WTC11 (cell line): ENCODE measurements at regions not wholly inside any gene's neighbourhood (a gene's known extent, or its start where the extent isn't known, plus 50 kb on each side); places are given as distances from the start of the nearest gene placed in this dataset.

Experiments used
- ATAC-seq: fragments of 200-7000 bp; cut with Tn5 transposase; 2 replicates; pipeline ENCODE4 v1.10.0; 2021; ENCODE audit warnings: mild to moderate bottlenecking, moderate library complexity
- CTCF ChIA-PET: fragments of 300-600 bp; sonication (Branson Sonifier 250); formaldehyde crosslinking; loops from one replicate; lab custom pipeline; 2021; ENCODE audit warnings: antibody characterized with exemption; lab: Charles Lee
- POLR2A ChIA-PET: fragments of 350-600 bp; sonication (Branson Sonifier 250); formaldehyde crosslinking; loops from one replicate; lab custom pipeline; 2021; ENCODE audit warnings: antibody characterized with exemption; lab: Charles Lee
- DNase-seq: peaks from one replicate; pipeline ENCODE4 v3.0.0; 2021; ENCODE audit warnings: low spot score
- H3K27ac Mint-ChIP-seq: 2 replicates; pipeline ENCODE4 v1.8.0; 2021; ENCODE audit warnings: mixed read lengths
- H3K27me3 Mint-ChIP-seq: 2 replicates; pipeline ENCODE4 v1.8.0; 2021; ENCODE audit warnings: low read depth, mild to moderate bottlenecking, moderate library complexity, mixed read lengths
- H3K36me3 Mint-ChIP-seq: 2 replicates; pipeline ENCODE4 v1.8.0; 2021; ENCODE audit warnings: mixed read lengths
- H3K4me1 Mint-ChIP-seq: 2 replicates; pipeline ENCODE4 v1.8.0; 2022; ENCODE audit warnings: mixed read lengths
- H3K4me3 Mint-ChIP-seq: 2 replicates; pipeline ENCODE4 v1.8.0; 2021; ENCODE audit warnings: mild to moderate bottlenecking, moderate library complexity, mixed read lengths
- H3K9me3 Mint-ChIP-seq: 2 replicates; pipeline ENCODE4 v1.8.0; 2021; ENCODE audit warnings: mixed read lengths
- CBFB ChIP-seq: sonication (generic); formaldehyde crosslinking; IDR thresholded peaks from 2 replicates; pipeline ENCODE4 v1.8.1; 2022; ENCODE audit warnings: mild to moderate bottlenecking, low read depth, missing genetic modification reagents
- FOXJ3 ChIP-seq: sonication (generic); formaldehyde crosslinking; IDR thresholded peaks from 2 replicates; pipeline ENCODE4 v1.9.0; 2021; ENCODE audit warnings: missing genetic modification reagents, mild to moderate bottlenecking, borderline replicate concordance
- FOXP1 ChIP-seq: sonication (generic); formaldehyde crosslinking; IDR thresholded peaks from 2 replicates; pipeline ENCODE4 v1.8.0; 2022; ENCODE audit warnings: missing genetic modification reagents, mild to moderate bottlenecking, moderate library complexity, borderline replicate concordance
- KAT7 ChIP-seq: sonication (generic); formaldehyde crosslinking; IDR thresholded peaks from 2 replicates; pipeline ENCODE4 v1.8.1; 2023; ENCODE audit warnings: missing genetic modification reagents, mild to moderate bottlenecking, borderline replicate concordance
- NFE2L1 ChIP-seq: sonication (generic); formaldehyde crosslinking; IDR thresholded peaks from 2 replicates; pipeline ENCODE4 v1.8.1; 2023; ENCODE audit warnings: missing genetic modification reagents
- RELA ChIP-seq: sonication (generic); formaldehyde crosslinking; IDR thresholded peaks from 2 replicates; pipeline ENCODE4 v1.8.1; 2022; ENCODE audit warnings: missing genetic modification reagents, mild to moderate bottlenecking, borderline replicate concordance
- ZBTB21 ChIP-seq: sonication (generic); formaldehyde crosslinking; IDR thresholded peaks from 2 replicates; pipeline ENCODE4 v1.8.1; 2023; ENCODE audit warnings: mild to moderate bottlenecking, missing genetic modification reagents, borderline replicate concordance
- ZNF263 ChIP-seq: sonication (generic); formaldehyde crosslinking; IDR thresholded peaks from 2 replicates; pipeline ENCODE4 v1.8.1; 2022; ENCODE audit warnings: low read depth, mild to moderate bottlenecking, moderate library complexity, missing genetic modification reagents
- TF ChIP-seq, protein P1 (sequence below): sonication (generic); formaldehyde crosslinking; IDR thresholded peaks from 2 replicates; pipeline ENCODE4 v1.8.0; 2023; ENCODE audit warnings: mild to moderate bottlenecking, missing genetic modification reagents
- TF ChIP-seq, protein P2 (sequence below): sonication (generic); formaldehyde crosslinking; IDR thresholded peaks from 2 replicates; pipeline ENCODE4 v1.8.1; 2023; ENCODE audit warnings: mild to moderate bottlenecking, missing genetic modification reagents, borderline replicate concordance
- TF ChIP-seq, protein P3 (sequence below): sonication (generic); formaldehyde crosslinking; IDR thresholded peaks from 2 replicates; pipeline ENCODE4 v1.8.0; 2022; ENCODE audit warnings: missing genetic modification reagents
- TF ChIP-seq, protein P4 (sequence below): sonication (generic); formaldehyde crosslinking; IDR thresholded peaks from 2 replicates; pipeline ENCODE4 v1.8.1; 2023; ENCODE audit warnings: mild to moderate bottlenecking, missing genetic modification reagents, moderate library complexity
- TF ChIP-seq, protein P5 (sequence below): sonication (generic); formaldehyde crosslinking; IDR thresholded peaks from 2 replicates; pipeline ENCODE4 v1.8.0; 2022; ENCODE audit warnings: mild to moderate bottlenecking, missing genetic modification reagents

DNA sequence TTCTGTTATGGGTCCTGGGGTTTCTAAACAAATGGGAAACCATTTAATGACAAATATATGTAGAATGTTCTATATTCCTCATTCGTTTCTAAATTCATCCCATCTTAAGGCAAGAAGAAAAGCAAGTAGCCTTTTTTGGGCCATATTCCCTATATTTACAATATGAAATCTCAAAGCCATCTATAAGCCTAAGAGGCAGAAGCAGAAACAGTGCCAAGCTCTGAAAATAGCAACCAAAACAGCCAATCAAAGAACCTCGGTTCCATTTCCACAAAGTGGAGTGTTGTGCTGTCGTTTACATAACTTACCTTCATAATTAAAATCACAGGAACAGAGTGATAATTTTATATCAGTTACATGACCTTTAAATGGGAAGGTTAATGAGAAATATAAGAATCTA lies 330.6 kb upstream of the GATB start:
- 0 out of 2 replicates have a peak, but pooled peaks cover 2% of the 10 kb centered on the region for H3K4me1 Mint-ChIP-seq
- H3K4me3 Mint-ChIP-seq, result no peak overlapping the region
- H3K9me3 Mint-ChIP-seq, result no peaks in the 10 kb centered on the region
- no peaks in the 10 kb centered on the region for H3K27me3 Mint-ChIP-seq
- CTCF ChIA-PET, result no interaction called here
- no peak for ATAC-seq
- POLR2A ChIA-PET, result no interaction called here
- TF ChIP-seq, protein P1, sequence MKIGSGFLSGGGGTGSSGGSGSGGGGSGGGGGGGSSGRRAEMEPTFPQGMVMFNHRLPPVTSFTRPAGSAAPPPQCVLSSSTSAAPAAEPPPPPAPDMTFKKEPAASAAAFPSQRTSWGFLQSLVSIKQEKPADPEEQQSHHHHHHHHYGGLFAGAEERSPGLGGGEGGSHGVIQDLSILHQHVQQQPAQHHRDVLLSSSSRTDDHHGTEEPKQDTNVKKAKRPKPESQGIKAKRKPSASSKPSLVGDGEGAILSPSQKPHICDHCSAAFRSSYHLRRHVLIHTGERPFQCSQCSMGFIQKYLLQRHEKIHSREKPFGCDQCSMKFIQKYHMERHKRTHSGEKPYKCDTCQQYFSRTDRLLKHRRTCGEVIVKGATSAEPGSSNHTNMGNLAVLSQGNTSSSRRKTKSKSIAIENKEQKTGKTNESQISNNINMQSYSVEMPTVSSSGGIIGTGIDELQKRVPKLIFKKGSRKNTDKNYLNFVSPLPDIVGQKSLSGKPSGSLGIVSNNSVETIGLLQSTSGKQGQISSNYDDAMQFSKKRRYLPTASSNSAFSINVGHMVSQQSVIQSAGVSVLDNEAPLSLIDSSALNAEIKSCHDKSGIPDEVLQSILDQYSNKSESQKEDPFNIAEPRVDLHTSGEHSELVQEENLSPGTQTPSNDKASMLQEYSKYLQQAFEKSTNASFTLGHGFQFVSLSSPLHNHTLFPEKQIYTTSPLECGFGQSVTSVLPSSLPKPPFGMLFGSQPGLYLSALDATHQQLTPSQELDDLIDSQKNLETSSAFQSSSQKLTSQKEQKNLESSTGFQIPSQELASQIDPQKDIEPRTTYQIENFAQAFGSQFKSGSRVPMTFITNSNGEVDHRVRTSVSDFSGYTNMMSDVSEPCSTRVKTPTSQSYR (CRISPR knock-in tag), result no peak
- TF ChIP-seq, protein P2, sequence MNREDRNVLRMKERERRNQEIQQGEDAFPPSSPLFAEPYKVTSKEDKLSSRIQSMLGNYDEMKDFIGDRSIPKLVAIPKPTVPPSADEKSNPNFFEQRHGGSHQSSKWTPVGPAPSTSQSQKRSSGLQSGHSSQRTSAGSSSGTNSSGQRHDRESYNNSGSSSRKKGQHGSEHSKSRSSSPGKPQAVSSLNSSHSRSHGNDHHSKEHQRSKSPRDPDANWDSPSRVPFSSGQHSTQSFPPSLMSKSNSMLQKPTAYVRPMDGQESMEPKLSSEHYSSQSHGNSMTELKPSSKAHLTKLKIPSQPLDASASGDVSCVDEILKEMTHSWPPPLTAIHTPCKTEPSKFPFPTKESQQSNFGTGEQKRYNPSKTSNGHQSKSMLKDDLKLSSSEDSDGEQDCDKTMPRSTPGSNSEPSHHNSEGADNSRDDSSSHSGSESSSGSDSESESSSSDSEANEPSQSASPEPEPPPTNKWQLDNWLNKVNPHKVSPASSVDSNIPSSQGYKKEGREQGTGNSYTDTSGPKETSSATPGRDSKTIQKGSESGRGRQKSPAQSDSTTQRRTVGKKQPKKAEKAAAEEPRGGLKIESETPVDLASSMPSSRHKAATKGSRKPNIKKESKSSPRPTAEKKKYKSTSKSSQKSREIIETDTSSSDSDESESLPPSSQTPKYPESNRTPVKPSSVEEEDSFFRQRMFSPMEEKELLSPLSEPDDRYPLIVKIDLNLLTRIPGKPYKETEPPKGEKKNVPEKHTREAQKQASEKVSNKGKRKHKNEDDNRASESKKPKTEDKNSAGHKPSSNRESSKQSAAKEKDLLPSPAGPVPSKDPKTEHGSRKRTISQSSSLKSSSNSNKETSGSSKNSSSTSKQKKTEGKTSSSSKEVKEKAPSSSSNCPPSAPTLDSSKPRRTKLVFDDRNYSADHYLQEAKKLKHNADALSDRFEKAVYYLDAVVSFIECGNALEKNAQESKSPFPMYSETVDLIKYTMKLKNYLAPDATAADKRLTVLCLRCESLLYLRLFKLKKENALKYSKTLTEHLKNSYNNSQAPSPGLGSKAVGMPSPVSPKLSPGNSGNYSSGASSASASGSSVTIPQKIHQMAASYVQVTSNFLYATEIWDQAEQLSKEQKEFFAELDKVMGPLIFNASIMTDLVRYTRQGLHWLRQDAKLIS (CRISPR knock-in tag), result no peak
- no peak for TF ChIP-seq FOXP1 (CRISPR knock-in tag)
- TF ChIP-seq, protein P3, sequence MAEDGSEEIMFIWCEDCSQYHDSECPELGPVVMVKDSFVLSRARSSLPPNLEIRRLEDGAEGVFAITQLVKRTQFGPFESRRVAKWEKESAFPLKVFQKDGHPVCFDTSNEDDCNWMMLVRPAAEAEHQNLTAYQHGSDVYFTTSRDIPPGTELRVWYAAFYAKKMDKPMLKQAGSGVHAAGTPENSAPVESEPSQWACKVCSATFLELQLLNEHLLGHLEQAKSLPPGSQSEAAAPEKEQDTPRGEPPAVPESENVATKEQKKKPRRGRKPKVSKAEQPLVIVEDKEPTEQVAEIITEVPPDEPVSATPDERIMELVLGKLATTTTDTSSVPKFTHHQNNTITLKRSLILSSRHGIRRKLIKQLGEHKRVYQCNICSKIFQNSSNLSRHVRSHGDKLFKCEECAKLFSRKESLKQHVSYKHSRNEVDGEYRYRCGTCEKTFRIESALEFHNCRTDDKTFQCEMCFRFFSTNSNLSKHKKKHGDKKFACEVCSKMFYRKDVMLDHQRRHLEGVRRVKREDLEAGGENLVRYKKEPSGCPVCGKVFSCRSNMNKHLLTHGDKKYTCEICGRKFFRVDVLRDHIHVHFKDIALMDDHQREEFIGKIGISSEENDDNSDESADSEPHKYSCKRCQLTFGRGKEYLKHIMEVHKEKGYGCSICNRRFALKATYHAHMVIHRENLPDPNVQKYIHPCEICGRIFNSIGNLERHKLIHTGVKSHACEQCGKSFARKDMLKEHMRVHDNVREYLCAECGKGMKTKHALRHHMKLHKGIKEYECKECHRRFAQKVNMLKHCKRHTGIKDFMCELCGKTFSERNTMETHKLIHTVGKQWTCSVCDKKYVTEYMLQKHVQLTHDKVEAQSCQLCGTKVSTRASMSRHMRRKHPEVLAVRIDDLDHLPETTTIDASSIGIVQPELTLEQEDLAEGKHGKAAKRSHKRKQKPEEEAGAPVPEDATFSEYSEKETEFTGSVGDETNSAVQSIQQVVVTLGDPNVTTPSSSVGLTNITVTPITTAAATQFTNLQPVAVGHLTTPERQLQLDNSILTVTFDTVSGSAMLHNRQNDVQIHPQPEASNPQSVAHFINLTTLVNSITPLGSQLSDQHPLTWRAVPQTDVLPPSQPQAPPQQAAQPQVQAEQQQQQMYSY, result no peak
- no peak for TF ChIP-seq RELA
- H3K27ac Mint-ChIP-seq, result no peak overlapping the region
- DNase-seq, result no peak
- H3K36me3 Mint-ChIP-seq, result no peaks in the 10 kb centered on the region

DNA sequence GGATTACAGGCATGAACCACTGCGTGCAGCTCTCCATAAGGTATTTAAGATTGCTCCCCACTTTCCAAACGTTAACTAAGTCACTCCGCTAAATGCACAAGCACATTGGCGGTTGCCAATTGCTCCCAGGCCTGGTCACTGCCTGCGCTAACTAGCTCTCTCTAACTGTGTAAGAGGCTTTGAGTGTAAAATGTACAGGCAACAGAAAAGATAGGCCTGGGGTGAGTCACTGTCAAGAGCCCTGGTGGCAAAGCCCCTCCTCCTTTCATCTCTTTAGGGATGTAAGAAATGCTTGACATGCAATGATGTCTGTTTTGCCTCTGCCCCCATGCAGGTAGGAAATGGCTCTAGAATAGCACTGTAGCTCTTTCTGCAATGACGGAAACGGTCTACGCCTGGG lies 329.7 kb upstream of the GATB start:
- ATAC-seq (no peak; the same call in 1 of the 2 replicates), DNase-seq (no peak)
- TF ChIP-seq, protein P4, sequence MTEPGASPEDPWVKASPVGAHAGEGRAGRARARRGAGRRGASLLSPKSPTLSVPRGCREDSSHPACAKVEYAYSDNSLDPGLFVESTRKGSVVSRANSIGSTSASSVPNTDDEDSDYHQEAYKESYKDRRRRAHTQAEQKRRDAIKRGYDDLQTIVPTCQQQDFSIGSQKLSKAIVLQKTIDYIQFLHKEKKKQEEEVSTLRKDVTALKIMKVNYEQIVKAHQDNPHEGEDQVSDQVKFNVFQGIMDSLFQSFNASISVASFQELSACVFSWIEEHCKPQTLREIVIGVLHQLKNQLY, result no peak
- TF ChIP-seq CBFB (CRISPR knock-in tag), result no peak
- TF ChIP-seq ZNF263, result no peak
- no peak for TF ChIP-seq ZBTB21 (CRISPR knock-in tag)
- TF ChIP-seq KAT7 (CRISPR knock-in tag), result no peak
- TF ChIP-seq FOXJ3 (CRISPR knock-in tag), result no peak
- TF ChIP-seq, protein P5, sequence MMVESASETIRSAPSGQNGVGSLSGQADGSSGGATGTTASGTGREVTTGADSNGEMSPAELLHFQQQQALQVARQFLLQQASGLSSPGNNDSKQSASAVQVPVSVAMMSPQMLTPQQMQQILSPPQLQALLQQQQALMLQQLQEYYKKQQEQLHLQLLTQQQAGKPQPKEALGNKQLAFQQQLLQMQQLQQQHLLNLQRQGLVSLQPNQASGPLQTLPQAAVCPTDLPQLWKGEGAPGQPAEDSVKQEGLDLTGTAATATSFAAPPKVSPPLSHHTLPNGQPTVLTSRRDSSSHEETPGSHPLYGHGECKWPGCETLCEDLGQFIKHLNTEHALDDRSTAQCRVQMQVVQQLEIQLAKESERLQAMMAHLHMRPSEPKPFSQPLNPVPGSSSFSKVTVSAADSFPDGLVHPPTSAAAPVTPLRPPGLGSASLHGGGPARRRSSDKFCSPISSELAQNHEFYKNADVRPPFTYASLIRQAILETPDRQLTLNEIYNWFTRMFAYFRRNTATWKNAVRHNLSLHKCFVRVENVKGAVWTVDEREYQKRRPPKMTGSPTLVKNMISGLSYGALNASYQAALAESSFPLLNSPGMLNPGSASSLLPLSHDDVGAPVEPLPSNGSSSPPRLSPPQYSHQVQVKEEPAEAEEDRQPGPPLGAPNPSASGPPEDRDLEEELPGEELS (CRISPR knock-in tag), result no peak
- no peak for TF ChIP-seq NFE2L1
- Mint-ChIP-seq H3K27me3 (no peaks in the 10 kb centered on the region), H3K9me3 (no peaks in the 10 kb centered on the region), H3K4me1 (peaks cover 9% of the 10 kb centered on the region), H3K27ac (no peak overlapping the region), H3K36me3 (no peaks in the 10 kb centered on the region), H3K4me3 (no peak overlapping the region)
- CTCF ChIA-PET, result no interaction called here
- POLR2A ChIA-PET, result no interaction called here
